HG03558 (cell line): ENCODE measurements at regions not wholly inside any gene's neighbourhood (a gene's known extent, or its start where the extent isn't known, plus 50 kb on each side); places are given as distances from the start of the nearest gene placed in this dataset.
"Not testable (repeated sequence)": the region's sequence is repeated elsewhere in the genome, so short reads cannot be mapped to it uniquely, and the experiment has no call there.

Experiments used
- ATAC-seq: cut with Tn5 transposase; IDR thresholded peaks from one replicate; pipeline ENCODE4 v1.9.1; 2021; ENCODE audit warnings: moderate number of reproducible peaks; ENCODE audit not compliant: unreplicated experiment; ENCODE audit errors: extremely low read depth

- not testable (repeated sequence) for ATAC-seq
These were observed 914.7 kb downstream of the FOXD4L5 start for GRCh38 chr9:64370344-64370743.

- ATAC-seq, result not testable (repeated sequence)
These were observed 915.4 kb downstream of the FOXD4L5 start for GRCh38 chr9:64369644-64370043.

GRCh38 chr9:64369114-64369513 lies 915.9 kb downstream of the FOXD4L5 start:
- peak; percentile 100 for ATAC-seq

GRCh38 chr9:64368644-64368942 lies 916.4 kb downstream of the FOXD4L5 start:
- not testable (repeated sequence) for ATAC-seq

GRCh38 chr9:64367826-64368643 lies 917.0 kb downstream of the FOXD4L5 start:
- not testable (repeated sequence) for ATAC-seq
